RWPE1 (cell line): ENCODE measurements at regions not wholly inside any gene's neighbourhood (a gene's known extent, or its start where the extent isn't known, plus 50 kb on each side); places are given as distances from the start of the nearest gene placed in this dataset.

ENCODE experiments used
- CTCF ChIA-PET: fragments of 350-600 bp; sonication (Branson Sonifier 250); formaldehyde crosslinking; extraction: SDS; loops from one replicate; lab custom pipeline; 2021; lab: Yijun Ruan, JAX
- POLR2A ChIA-PET: fragments of 400-600 bp; formaldehyde crosslinking; extraction: SDS; loops from one replicate; lab custom pipeline; 2020; ENCODE audit warnings: antibody characterized with exemption; ENCODE audit not compliant: low non-redundant PET; lab: Yijun Ruan, JAX
- DNase-seq: peaks from one replicate; pipeline ENCODE4 v3.0.0; 2012; ENCODE audit warnings: low spot score
- H3K27ac ChIP-seq: fragments of 450-650 bp; 2 replicates; pipeline ENCODE4 v1.5.1; 2017
- TF ChIP-seq, protein P1 (sequence below): fragments of 450-650 bp; conservative IDR thresholded peaks from 2 replicates; pipeline ENCODE4 v1.5.1; 2017; ENCODE audit warnings: low read depth, mild to moderate bottlenecking

DNA sequence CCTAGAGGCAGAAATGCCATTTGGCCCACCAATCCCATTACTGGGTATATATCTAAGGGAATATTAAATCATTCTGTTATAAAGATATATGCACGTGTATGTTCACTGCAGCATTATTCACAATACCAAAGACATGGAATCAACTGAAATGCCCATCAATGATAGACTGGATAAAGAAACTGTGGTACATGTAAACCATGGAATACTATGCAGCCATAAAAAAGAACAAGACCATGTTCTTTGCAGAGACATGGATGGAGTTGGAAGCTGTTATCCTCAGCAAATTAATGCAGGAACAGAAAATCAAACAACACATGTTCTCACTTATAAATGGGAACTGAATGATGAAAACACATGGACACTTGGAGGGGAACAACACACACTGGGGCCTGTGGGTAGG, 458.4 kb downstream of the CD83 start:
- CTCF ChIA-PET = no interaction called here
- TF ChIP-seq, protein P1, sequence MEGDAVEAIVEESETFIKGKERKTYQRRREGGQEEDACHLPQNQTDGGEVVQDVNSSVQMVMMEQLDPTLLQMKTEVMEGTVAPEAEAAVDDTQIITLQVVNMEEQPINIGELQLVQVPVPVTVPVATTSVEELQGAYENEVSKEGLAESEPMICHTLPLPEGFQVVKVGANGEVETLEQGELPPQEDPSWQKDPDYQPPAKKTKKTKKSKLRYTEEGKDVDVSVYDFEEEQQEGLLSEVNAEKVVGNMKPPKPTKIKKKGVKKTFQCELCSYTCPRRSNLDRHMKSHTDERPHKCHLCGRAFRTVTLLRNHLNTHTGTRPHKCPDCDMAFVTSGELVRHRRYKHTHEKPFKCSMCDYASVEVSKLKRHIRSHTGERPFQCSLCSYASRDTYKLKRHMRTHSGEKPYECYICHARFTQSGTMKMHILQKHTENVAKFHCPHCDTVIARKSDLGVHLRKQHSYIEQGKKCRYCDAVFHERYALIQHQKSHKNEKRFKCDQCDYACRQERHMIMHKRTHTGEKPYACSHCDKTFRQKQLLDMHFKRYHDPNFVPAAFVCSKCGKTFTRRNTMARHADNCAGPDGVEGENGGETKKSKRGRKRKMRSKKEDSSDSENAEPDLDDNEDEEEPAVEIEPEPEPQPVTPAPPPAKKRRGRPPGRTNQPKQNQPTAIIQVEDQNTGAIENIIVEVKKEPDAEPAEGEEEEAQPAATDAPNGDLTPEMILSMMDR = no peak
- H3K27ac ChIP-seq = no peak overlapping the region
- POLR2A ChIA-PET = no interaction called here
- DNase-seq = no peak

DNA sequence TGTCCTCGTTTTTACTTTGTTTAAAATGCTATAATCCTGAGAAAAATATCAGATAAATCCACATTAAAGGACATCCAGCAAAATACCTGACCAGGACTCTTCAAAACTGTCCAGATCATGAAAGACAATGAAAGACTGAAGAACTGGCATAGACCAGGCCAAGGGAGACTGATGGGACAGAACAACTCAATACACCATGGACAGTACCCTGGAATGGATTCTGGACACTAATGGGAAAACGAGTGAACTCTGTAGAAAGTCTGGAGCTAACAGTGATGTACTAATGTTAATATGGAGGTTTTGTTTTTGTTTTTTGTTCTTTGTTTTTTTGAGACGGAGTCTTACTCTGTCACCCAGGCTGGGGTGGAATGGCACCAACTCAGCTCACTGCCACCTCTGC, 461.4 kb downstream of the CD83 start:
- ChIA-PET CTCF (no interaction called here), POLR2A (no interaction called here)
- TF ChIP-seq, protein P1 = no peak
- DNase-seq = no peak
- no peak overlapping the region for H3K27ac ChIP-seq

DNA sequence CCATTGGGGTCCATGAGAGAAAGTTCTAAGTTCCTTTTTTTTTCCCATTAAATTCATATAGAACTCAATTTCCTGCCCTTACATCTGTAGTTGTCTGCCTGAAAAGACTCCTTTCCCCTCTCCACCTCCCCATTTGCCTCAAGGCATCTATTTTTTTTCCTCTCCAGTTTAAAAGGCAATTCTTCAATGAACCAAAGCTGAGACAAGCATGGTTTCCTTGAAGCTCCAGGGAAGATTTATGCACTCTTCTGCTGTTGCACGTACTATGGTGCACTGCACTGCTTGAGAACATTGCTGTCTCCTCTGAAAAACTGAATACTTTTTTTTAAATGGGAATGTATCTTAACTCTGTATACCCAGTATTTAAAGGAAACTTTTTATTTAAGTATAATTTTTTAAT, 465.2 kb downstream of the CD83 start:
- POLR2A ChIA-PET = interaction anchor here (0.5 kb wide), 1 partner anchor 366 kb away, joined by 5 read pairs; no protein-coding TSS in a partner anchor
- H3K27ac ChIP-seq = no peak overlapping the region
- no peak for DNase-seq
- TF ChIP-seq, protein P1 = no peak
- CTCF ChIA-PET = interaction anchor here (0.6 kb wide), 1 partner anchor 65 kb away, joined by 4 read pairs; no protein-coding TSS in a partner anchor

DNA sequence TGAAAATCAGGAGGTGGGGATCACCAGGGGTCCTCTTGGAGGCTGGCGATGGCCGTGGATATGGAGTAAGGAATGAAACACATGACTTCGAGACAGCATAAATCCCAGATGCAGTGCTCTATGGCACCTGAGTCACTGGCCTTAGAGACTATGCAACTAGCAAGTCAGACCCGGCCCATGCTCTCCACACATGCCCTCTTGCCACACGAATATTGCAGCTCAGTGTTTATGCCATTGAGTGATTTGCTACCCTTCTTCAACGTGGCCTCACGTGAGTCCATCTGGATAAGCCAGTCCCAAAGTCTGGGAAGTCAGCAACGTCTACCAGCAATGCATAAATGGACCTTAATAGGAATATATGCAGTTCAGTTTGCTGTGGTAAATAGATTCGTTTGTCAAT, 466.3 kb downstream of the CD83 start:
- ChIA-PET CTCF (no interaction called here), POLR2A (no interaction called here)
- DNase-seq = no peak
- TF ChIP-seq, protein P1 = no peak
- no peak overlapping the region for H3K27ac ChIP-seq

DNA sequence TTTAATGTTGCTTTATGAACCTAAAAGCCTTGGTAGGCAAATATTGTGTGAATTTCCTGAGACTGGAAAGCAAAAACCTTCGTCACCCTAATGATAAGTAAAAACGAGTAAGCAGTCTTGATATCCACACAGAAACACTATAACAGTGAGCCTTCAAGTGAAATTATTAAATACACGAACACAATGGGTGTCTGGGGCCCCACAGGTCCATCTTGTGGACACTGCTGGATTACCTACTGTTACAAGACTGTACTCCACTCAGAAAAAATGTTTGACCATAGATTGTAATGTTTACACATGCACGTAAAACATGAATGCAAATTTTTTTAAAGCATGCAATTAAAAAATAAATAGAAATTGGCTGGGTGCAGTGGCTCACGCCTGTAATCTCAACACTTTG, 466.9 kb downstream of the CD83 start:
- POLR2A ChIA-PET = no interaction called here
- CTCF ChIA-PET = no interaction called here
- TF ChIP-seq, protein P1 = no peak
- no peak for DNase-seq
- no peak overlapping the region for H3K27ac ChIP-seq

DNA sequence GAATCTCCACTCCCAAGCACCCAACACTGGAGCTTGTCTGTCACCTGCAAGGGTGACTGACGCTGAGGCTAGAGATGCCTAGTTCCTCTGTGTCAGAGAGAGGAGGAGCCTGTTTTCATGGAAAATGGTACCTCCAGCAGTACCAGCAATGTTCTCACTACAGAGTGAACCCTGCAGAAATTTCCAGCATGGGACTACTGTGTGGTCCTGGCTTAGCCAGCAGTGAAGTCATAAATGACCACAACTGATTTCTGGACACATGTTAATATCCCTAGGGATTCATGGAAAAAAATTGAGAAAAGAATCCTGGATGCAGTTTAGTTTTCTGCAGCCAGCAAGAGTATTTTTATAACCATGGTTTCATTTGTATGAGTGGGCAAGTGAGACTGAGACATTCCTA, 468.1 kb downstream of the CD83 start:
- CTCF ChIA-PET = interaction anchor here (0.6 kb wide), 1 partner anchor 18 kb away, joined by 4 read pairs; no protein-coding TSS in a partner anchor
- TF ChIP-seq, protein P1 = no peak
- POLR2A ChIA-PET = no interaction called here
- H3K27ac ChIP-seq = no peak overlapping the region
- DNase-seq = no peak

DNA sequence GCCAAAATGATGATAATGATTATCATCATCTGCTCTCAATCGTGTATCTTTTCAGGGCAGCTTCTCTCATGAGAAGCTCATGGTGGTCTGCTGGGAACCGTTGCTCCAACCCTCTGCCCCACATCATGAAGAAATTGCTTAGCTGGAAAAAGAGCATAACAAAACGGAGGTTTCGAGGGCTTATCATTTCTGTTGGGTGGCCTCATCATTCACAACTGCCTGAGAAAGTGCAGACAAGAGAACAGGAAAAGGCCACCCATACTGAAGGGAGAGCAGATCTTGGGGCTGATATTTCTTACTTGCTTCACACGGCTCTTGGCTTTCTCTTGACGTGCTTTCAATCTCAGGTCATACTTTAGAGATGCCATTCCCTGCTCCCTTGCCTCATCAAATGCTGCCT, 471.6 kb downstream of the CD83 start:
- TF ChIP-seq, protein P1 = no peak
- no peak overlapping the region for H3K27ac ChIP-seq
- POLR2A ChIA-PET = no interaction called here
- CTCF ChIA-PET = no interaction called here
- no peak for DNase-seq
